Trophoblast cell (in vitro differentiated cells and primary cell): ENCODE measurements at regions not wholly inside any gene's neighbourhood (a gene's known extent, or its start where the extent isn't known, plus 50 kb on each side); places are given as distances from the start of the nearest gene placed in this dataset.

Source experiments
- DNase-seq, 2 donors: peaks; one replicate each; pipeline ENCODE4 v3.0.0-alpha.2; 2016
- H2AFZ ChIP-seq: 2 replicates; pipeline ENCODE4 v1.6.1; 2013; ENCODE audit warnings: low read length, moderate library complexity, mild to moderate bottlenecking; ENCODE audit not compliant: insufficient read depth, poor library complexity
- H2AK5ac ChIP-seq: 2 replicates; pipeline ENCODE4 v1.6.1; 2013; ENCODE audit warnings: mild to moderate bottlenecking, low read length
- H2BK120ac ChIP-seq: 2 replicates; pipeline ENCODE4 v1.6.1; 2013; ENCODE audit warnings: low read length, mild to moderate bottlenecking, moderate library complexity; ENCODE audit not compliant: insufficient read depth, poor library complexity
- H2BK12ac ChIP-seq: 2 replicates; pipeline ENCODE4 v1.6.1; 2013; ENCODE audit warnings: mild to moderate bottlenecking, low read length, moderate library complexity
- H2BK5ac ChIP-seq: 2 replicates; pipeline ENCODE4 v1.6.1; 2013; ENCODE audit warnings: low read length, low read depth, moderate library complexity, mild to moderate bottlenecking; ENCODE audit not compliant: poor library complexity
- H3K14ac ChIP-seq: 2 replicates; pipeline ENCODE4 v1.6.1; 2013; ENCODE audit warnings: mild to moderate bottlenecking, low read length
- H3K18ac ChIP-seq: 2 replicates; pipeline ENCODE4 v1.6.1; 2013; ENCODE audit warnings: mild to moderate bottlenecking, low read length
- H3K23ac ChIP-seq: 2 replicates; pipeline ENCODE4 v1.6.1; 2013; ENCODE audit warnings: low read length
- H3K27ac ChIP-seq: 2 replicates; pipeline ENCODE4 v1.5.1; 2013; ENCODE audit warnings: low read depth, mild to moderate bottlenecking, inconsistent platforms, low read length, moderate library complexity
- H3K27me3 ChIP-seq: 2 replicates; pipeline ENCODE4 v1.6.1; 2013; ENCODE audit warnings: inconsistent platforms, mild to moderate bottlenecking, low read length, moderate library complexity; ENCODE audit not compliant: insufficient read depth
- H3K36me3 ChIP-seq, 2 experiments: 1 replicate in 1 of 2; 2 replicates in 1 of 2; pipeline ENCODE4 v1.6.1; 2013; ENCODE audit warnings: low read length in 2 of 2, mild to moderate bottlenecking in 2 of 2, moderate library complexity in 1 of 2; ENCODE audit not compliant: insufficient read depth in 2 of 2, control insufficient read depth in 1 of 2
- H3K4ac ChIP-seq: 2 replicates; pipeline ENCODE4 v1.6.1; 2013; ENCODE audit warnings: low read depth, mild to moderate bottlenecking, low read length, moderate library complexity
- H3K4me1 ChIP-seq, 2 experiments: 1 replicate in 1 of 2; 2 replicates in 1 of 2; pipeline ENCODE4 v1.6.1; 2013; ENCODE audit warnings: low read length in 2 of 2, mild to moderate bottlenecking in 2 of 2, moderate library complexity in 1 of 2; ENCODE audit not compliant: insufficient read depth in 2 of 2, control insufficient read depth in 1 of 2
- H3K4me2 ChIP-seq: 2 replicates; pipeline ENCODE4 v1.6.1; 2013; ENCODE audit warnings: inconsistent platforms, mild to moderate bottlenecking, low read length, moderate library complexity
- H3K4me3 ChIP-seq: 2 replicates; pipeline ENCODE4 v1.5.1; 2013; ENCODE audit warnings: mild to moderate bottlenecking, low read depth, low read length, inconsistent platforms
- H3K79me1 ChIP-seq: one replicate; pipeline ENCODE4 v1.6.1; 2013; ENCODE audit warnings: low read length
- H3K79me2 ChIP-seq: 2 replicates; pipeline ENCODE4 v1.6.1; 2013; ENCODE audit warnings: low read length, mild to moderate bottlenecking; ENCODE audit not compliant: control insufficient read depth, insufficient read depth, poor library complexity
- H3K9ac ChIP-seq: 2 replicates; pipeline ENCODE4 v1.6.1; 2013; ENCODE audit warnings: mild to moderate bottlenecking, low read length
- H3K9me3 ChIP-seq: 2 replicates; pipeline ENCODE4 v1.6.1; 2013; ENCODE audit warnings: low read depth, mild to moderate bottlenecking, control low read depth, inconsistent platforms, low read length; ENCODE audit not compliant: insufficient read depth
- H4K12ac ChIP-seq: 2 replicates; pipeline ENCODE4 v1.6.1; 2013; ENCODE audit warnings: low read depth, mild to moderate bottlenecking, low read length, moderate library complexity
- H4K8ac ChIP-seq: 2 replicates; pipeline ENCODE4 v1.6.1; 2013; ENCODE audit warnings: low read depth, mild to moderate bottlenecking, low read length, moderate library complexity
- H4K91ac ChIP-seq: one replicate; pipeline ENCODE4 v1.6.1; 2013; ENCODE audit warnings: low read depth, mild to moderate bottlenecking, low read length, moderate library complexity
- WGBS: extraction: QIAGEN DNeasy Blood & Tissue Kit; methylation state at CpG from one replicate; pipeline ENCODE4 v1.1.7; 2013; ENCODE audit warnings: missing lambda C conversion rate; ENCODE audit not compliant: insufficient read length, insufficient coverage; ENCODE audit errors: extremely low coverage; 5-methylcytosine and 5-hydroxymethylcytosine counted together

DNA sequence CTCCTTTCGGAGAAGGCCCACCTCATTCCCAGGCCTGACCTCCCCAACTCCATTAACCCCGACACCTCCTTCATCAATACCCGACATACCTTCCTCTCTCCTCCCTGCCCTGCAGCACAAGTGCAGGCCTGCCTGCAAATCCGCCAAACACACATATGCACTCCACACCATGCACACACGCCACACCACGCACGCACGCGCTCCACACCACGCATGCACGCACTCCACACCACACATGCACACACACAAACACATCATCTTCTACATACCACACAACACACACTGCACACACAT, 629.6 kb downstream of the TBC1D22A start:
- no peak overlapping the region for H3K18ac ChIP-seq
- H3K9me3 ChIP-seq: peaks cover 88% of the 10 kb centered on the region
- H2BK12ac ChIP-seq: no peak overlapping the region
- no peak overlapping the region for H4K91ac ChIP-seq
- no peak overlapping the region for H2BK120ac ChIP-seq
- H3K9ac ChIP-seq: peak overlapping the region; percentile 41
- H3K14ac ChIP-seq: no peak overlapping the region
- H2AK5ac ChIP-seq: no peak overlapping the region
- H3K4ac ChIP-seq: no peak overlapping the region
- no peak overlapping the region for H3K27ac ChIP-seq
- no peaks in the 10 kb centered on the region for H3K36me3 ChIP-seq
- no peak overlapping the region for H2AFZ ChIP-seq
- peak overlapping the region; percentile 61 for H3K4me3 ChIP-seq
- no peaks in the 10 kb centered on the region for H3K27me3 ChIP-seq
- H4K8ac ChIP-seq: no peak overlapping the region
- H3K4me2 ChIP-seq: no peak overlapping the region
- DNase-seq: no peak
- no peaks in the 10 kb centered on the region for H3K4me1 ChIP-seq
- H3K23ac ChIP-seq: no peak overlapping the region
- WGBS: 100% methylated on average over 5 of the region's 11 CpGs
- H4K12ac ChIP-seq: no peak overlapping the region
- H3K79me1 ChIP-seq: no peaks in the 10 kb centered on the region
- no peaks in the 10 kb centered on the region for H3K79me2 ChIP-seq
- no peak overlapping the region for H2BK5ac ChIP-seq

DNA sequence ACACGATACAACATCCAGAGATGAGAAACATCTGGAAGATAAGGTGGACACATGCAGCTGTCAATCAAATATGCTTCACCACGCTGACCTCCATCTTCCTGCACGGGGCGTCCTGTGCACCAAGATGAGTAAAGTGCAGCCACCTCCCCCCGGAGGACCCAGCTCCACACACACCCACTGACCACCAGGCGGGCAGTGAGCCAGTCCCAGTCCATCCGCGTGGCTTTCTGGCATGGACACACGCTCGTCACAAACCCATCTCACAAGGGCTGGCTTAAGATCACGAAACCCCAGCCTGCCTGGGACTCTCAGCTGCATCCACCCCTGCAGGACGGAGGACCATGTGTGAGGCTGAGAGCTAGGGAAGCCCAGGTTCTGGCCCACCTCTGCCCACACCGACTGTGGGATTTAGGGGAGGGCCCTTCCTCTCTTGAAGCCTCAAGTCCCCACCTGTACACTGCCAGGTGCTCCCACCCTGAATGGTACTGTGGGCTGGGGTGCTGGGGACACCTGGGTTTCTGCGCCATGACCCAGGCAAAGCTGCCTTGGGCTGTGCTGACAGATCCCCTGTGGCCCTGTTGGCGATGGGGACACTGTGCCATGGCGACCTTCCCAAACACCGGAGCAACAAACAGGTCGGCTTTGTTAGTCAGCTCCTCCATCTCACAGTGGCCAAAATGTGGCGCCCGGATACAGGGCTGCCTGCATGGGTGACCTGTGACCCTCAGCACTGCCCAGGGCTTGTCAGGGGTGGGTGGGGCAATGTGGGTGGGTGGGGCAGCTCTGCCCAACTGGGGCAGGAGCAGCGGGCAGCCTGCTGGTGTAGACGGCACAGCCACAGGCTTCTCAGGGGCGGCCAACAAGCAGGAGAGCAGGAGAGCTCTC, 629.0 kb downstream of the TBC1D22A start:
- H2AK5ac ChIP-seq: no peak overlapping the region
- WGBS: no CpG with 5 or more reads among the region's 23 CpGs

DNA sequence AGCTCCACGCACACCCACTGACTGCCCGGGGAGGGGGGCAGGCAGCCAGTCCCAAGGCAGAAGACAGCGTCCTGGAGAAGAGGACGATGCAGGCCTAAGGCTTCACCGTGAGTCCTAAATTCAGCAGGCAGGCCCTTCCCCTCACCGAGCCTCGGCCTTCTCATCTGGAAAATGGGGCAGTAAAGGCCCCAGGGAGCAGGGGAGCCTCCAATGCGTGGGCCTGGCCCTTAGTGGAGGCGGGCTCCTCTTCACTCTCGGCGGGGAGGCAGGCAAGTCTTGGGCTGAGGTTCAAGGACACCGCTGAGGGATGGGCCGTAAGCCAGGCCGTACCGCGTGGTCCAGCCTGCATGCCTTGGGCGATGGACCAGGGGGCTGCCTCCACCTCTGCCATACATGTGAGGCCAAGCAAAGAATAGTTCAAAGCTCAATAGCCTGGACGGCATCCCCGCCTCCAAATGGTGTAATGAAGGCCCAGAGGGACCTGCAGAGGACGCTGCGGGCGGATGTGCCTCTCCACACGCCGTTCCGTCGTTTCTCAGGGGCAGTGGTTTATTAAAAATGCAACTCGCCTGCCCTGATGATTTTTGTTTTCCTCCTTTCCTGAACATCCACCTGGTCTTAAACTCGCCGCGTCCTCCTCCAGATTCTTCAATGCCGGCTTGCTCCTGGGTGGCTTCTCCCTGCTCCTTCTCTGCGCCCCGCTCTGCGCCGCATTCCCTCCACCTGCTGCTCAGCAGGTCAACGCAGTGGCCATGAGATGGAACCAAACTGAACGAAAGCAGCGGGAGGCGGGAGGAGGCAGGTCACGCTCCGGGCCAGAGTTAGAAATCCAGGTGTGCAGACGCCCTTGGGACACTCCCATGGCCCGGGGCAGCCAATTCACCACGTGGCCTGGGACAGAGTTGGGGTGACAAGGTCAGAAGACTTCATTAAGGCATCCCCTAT, 627.8 kb downstream of the TBC1D22A start:
- H3K18ac ChIP-seq: no peak overlapping the region
- no CpG with 5 or more reads among the region's 44 CpGs for WGBS
- no peaks in the 10 kb centered on the region for H3K4me1 ChIP-seq
- H3K79me2 ChIP-seq: no peaks in the 10 kb centered on the region
- H3K9me3 ChIP-seq: peaks cover 83% of the 10 kb centered on the region
- no peak for DNase-seq
- H3K23ac ChIP-seq: no peak overlapping the region
- H3K36me3 ChIP-seq: no peaks in the 10 kb centered on the region
- H2BK12ac ChIP-seq: no peak overlapping the region
- H2AK5ac ChIP-seq: no peak overlapping the region
- no peaks in the 10 kb centered on the region for H3K79me1 ChIP-seq
- no peaks in the 10 kb centered on the region for H3K27me3 ChIP-seq
- no peak overlapping the region for H2AFZ ChIP-seq
- H2BK5ac ChIP-seq: no peak overlapping the region
- H3K14ac ChIP-seq: no peak overlapping the region
- no peak overlapping the region for H4K12ac ChIP-seq
- H4K8ac ChIP-seq: no peak overlapping the region
- H3K4me2 ChIP-seq: no peak overlapping the region
- no peak overlapping the region for H3K9ac ChIP-seq
- peak overlapping the region; percentile 46 for H3K4me3 ChIP-seq
- no peak overlapping the region for H3K4ac ChIP-seq
- no peak overlapping the region for H4K91ac ChIP-seq
- H3K27ac ChIP-seq: no peak overlapping the region
- no peak overlapping the region for H2BK120ac ChIP-seq

More for the DNA sequence above, 629.0 kb downstream of the TBC1D22A start:
- H3K4me3 ChIP-seq: no peak overlapping the region
- H4K12ac ChIP-seq: no peak overlapping the region
- H3K79me1 ChIP-seq: no peaks in the 10 kb centered on the region
- H3K9me3 ChIP-seq: peaks cover 87% of the 10 kb centered on the region
- no peak overlapping the region for H3K27ac ChIP-seq
- H3K79me2 ChIP-seq: no peaks in the 10 kb centered on the region
- H2AFZ ChIP-seq: no peak overlapping the region
- no peak overlapping the region for H3K9ac ChIP-seq
- H2BK5ac ChIP-seq: no peak overlapping the region
- no peak overlapping the region for H3K23ac ChIP-seq
- H3K14ac ChIP-seq: no peak overlapping the region
- H3K4me2 ChIP-seq: no peak overlapping the region
- H2BK12ac ChIP-seq: no peak overlapping the region
- no peak overlapping the region for H3K4ac ChIP-seq
- no peaks in the 10 kb centered on the region for H3K36me3 ChIP-seq
- H3K18ac ChIP-seq: no peak overlapping the region
- H4K91ac ChIP-seq: no peak overlapping the region
- no peaks in the 10 kb centered on the region for H3K4me1 ChIP-seq
- no peak overlapping the region for H4K8ac ChIP-seq
- H2BK120ac ChIP-seq: no peak overlapping the region
- no peaks in the 10 kb centered on the region for H3K27me3 ChIP-seq
- no peak for DNase-seq

DNA sequence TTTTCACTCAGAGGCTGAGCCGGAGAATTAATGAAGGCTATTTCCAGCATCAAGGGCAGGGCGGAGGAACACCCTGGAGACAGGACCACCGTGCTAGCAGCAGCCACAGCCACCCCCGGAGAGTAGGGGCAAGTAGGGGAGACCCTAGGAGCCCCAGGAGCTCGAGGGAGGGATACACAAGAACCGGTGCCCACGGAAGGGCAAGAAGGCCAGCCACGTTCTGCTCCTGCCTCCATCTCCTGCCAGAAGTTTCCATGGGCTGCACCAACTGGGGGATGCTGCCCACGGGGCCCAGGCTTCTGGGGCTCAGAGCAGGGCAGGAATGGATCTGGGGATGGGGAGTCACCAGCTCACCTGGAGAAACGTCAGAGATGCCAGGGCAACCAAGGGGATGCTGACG, 626.8 kb downstream of the TBC1D22A start:
- H2BK12ac ChIP-seq: no peak overlapping the region
- H3K4ac ChIP-seq: no peak overlapping the region
- H4K91ac ChIP-seq: no peak overlapping the region
- H3K4me3 ChIP-seq: no peak overlapping the region
- H3K18ac ChIP-seq: no peak overlapping the region
- H2BK5ac ChIP-seq: no peak overlapping the region
- no peaks in the 10 kb centered on the region for H3K79me2 ChIP-seq
- DNase-seq: no peak
- no peak overlapping the region for H4K12ac ChIP-seq
- peaks cover 85% of the 10 kb centered on the region for H3K9me3 ChIP-seq
- no peak overlapping the region for H3K23ac ChIP-seq
- H3K79me1 ChIP-seq: no peaks in the 10 kb centered on the region
- H2AFZ ChIP-seq: no peak overlapping the region
- no peaks in the 10 kb centered on the region for H3K36me3 ChIP-seq
- no peak overlapping the region for H3K27ac ChIP-seq
- H3K4me1 ChIP-seq: no peaks in the 10 kb centered on the region
- no peak overlapping the region for H2AK5ac ChIP-seq
- no peak overlapping the region for H3K4me2 ChIP-seq
- no peak overlapping the region for H3K9ac ChIP-seq
- H3K27me3 ChIP-seq: no peaks in the 10 kb centered on the region
- WGBS: no CpG with 5 or more reads among the region's 11 CpGs
- H2BK120ac ChIP-seq: no peak overlapping the region
- no peak overlapping the region for H3K14ac ChIP-seq
- no peak overlapping the region for H4K8ac ChIP-seq
